GM08714 (cell line): ENCODE measurements at regions not wholly inside any gene's neighbourhood (a gene's known extent, or its start where the extent isn't known, plus 50 kb on each side); places are given as distances from the start of the nearest gene placed in this dataset.
"Not testable (repeated sequence)": the region's sequence is repeated elsewhere in the genome, so short reads cannot be mapped to it uniquely, and the experiment has no call there.

ENCODE experiments used
- H3K4me3 ChIP-seq: fragments of 200-500 bp; sonication (Bioruptor generic); 2 replicates; pipeline ENCODE4 v1.5.1; 2014; ENCODE audit warnings: mild to moderate bottlenecking, low read length, inconsistent platforms
- ZNF274 ChIP-seq: IDR thresholded peaks from 2 replicates; pipeline ENCODE4 v1.6.1; 2012; ENCODE audit warnings: mild to moderate bottlenecking, low read depth, low read length

- H3K4me3 ChIP-seq, result no peak overlapping the region
- TF ChIP-seq ZNF274, result no peak
Measured at GRCh38 chr2:16104315-16104948, 164.1 kb downstream of the MYCN start.

DNA sequence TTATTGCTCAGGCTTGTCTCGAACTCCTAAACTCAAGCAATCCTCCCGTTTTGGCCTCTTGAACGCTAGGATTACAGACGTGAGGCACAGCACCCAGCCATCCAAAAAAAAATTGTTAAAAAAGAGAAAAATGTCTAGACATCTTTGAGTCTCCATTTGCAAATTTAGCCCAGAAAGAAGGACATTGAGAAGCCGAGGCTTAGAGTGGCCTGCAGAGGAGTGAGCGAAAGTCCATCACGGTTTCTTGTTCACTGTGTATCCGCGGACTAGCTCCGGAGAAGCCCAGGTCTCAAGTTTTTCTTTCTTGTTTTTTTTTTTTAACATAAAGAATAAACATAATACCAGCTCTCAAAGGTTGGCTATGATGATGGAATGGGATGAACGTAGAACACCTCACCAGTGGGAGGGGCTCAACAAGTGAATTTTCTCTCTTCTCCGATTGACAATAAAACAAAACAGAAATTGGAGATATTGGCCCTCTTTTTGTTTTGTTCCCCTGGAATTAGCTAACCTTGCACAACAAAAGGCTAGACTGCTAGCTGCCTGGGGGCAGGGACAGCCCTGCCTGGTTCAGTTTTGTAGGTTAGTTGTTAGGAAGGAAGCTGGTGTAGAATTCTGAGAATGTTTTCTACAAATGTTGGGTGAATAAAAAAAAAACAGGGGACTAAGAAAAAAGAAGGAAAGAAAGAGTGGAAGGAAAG lies 163.4 kb downstream of the MYCN start:
- no peak for TF ChIP-seq ZNF274
- no peak overlapping the region for H3K4me3 ChIP-seq

DNA sequence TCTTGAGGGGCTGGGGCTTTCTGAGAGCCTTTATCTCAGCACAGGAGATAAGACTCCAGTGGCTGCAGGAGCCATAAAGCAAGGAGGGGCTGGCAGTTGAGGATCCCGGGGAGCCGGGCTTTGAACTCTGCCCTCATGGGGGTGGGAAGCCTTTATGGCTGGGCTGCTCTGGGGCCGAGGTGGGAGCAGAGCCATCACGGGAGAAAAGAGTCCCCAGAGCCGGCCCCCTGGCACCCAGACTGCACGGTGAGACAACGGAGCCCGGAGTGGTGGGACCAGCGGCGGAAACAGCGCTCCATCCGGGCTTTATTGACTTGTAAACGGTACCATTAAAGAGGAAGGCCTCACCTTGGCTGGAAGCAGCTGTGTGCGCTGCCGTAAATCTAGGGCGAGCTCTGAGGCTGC lies 162.6 kb downstream of the MYCN start:
- no peak for TF ChIP-seq ZNF274
- H3K4me3 ChIP-seq, result no peak overlapping the region

- H3K4me3 ChIP-seq, result no peak overlapping the region
- TF ChIP-seq ZNF274, result no peak
Measured at GRCh38 chr2:16102358-16102975, 162.1 kb downstream of the MYCN start.

DNA sequence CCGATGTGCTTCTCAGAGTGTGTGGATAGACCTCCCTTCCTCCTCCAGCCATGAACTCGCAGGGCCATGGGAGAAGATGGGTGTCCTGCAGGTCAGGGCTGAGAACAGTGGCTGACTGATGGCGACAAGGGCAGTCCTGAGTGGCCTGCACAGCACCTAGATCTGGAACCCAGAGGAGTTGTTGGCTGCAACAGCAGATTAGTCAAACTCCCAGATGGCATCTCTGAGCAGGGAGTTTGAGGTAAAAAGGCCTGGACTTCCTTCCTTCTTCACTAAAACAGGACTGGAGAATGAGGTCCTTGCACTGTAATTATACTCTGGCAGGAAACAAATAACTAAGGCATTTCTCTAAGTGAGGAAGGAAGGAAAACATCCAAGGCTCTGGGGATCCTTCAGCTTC lies 160.8 kb downstream of the MYCN start:
- no peak overlapping the region for H3K4me3 ChIP-seq
- TF ChIP-seq ZNF274, result no peak

- no peak for TF ChIP-seq ZNF274
- H3K4me3 ChIP-seq, result no peak overlapping the region
Measured at GRCh38 chr2:16100006-16100405, 159.7 kb downstream of the MYCN start.

- TF ChIP-seq ZNF274, result no peak
Measured at GRCh38 chr2:16099326-16099725, 159.0 kb downstream of the MYCN start.

GRCh38 chr2:16096962-16097361 lies 156.6 kb downstream of the MYCN start:
- H3K4me3 ChIP-seq, result no peak overlapping the region
- TF ChIP-seq ZNF274, result no peak

More at GRCh38 chr2:16099326-16099725, 159.0 kb downstream of the MYCN start:
- no peak overlapping the region for H3K4me3 ChIP-seq

- H3K4me3 ChIP-seq, result not testable (repeated sequence)
Measured at GRCh38 chr2:16095483-16095882, 155.1 kb downstream of the MYCN start.

DNA sequence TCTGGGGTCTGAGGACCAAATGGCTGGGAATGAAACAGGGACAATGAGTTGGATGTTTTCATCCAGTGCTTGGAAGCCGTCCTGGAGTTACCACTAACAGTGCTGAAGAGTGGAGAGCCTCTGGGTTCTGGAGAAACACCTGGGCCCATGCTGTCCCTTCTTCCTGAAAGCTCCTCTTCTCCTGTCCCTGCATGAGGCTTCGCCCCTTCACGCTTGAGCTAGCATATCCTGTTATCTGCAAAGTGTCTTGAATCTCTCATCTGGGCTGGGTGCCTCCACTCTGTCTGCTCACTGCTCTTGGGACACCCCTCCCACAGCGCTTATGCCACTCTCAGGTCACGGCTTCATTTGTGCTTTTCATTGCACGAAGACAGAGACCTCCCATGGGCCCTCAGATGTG lies 154.5 kb downstream of the MYCN start:
- no peak for TF ChIP-seq ZNF274
- H3K4me3 ChIP-seq, result no peak overlapping the region

GRCh38 chr2:16093639-16094529 lies 153.5 kb downstream of the MYCN start:
- no peak for TF ChIP-seq ZNF274
- H3K4me3 ChIP-seq, result no peak overlapping the region

DNA sequence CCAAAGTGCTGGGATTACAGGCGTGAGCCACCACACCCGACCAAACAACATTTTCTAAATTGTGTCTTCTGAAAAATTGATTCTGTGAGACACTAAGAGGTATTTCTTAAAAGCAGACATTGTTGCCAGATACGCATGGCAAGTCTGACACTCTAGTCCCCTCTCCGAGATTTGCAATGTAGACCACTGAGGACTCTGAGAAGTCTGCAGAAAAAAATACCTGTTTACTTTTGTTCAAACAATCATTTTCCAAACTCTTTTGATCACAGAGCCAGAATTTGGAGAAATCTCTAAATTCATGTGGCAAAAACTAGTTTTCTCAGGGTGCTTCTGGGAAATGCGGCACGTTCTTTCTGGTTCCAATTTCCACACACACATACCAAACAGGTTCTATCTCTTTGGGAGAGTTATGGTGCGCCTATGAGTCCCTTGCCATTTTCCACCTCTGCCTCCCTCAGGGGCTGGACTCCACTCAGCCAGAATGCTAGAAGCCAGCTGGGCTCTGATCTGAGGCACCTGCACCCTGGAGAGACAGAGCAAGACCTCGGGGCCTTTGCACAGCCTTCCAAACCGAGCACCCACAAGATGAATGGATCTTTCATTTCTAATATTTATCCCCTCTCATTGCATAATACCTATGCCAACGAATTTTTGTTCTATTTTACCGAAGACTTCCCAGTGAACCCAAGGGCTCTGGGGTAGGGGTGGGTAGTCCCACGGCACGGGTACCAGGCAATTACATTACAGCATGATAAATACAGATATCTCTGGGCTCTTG lies 152.7 kb downstream of the MYCN start:
- no peak overlapping the region for H3K4me3 ChIP-seq
- no peak for TF ChIP-seq ZNF274

GRCh38 chr2:16091576-16092282 lies 151.4 kb downstream of the MYCN start:
- no peak for TF ChIP-seq ZNF274
- H3K4me3 ChIP-seq, result no peak overlapping the region
